Transverse colon (tissue), 4 donors: ENCODE measurements at regions not wholly inside any gene's neighbourhood (a gene's known extent, or its start where the extent isn't known, plus 50 kb on each side); places are given as distances from the start of the nearest gene placed in this dataset.

Source experiments
- DNase-seq: peaks from one replicate; pipeline ENCODE4 v3.0.0-alpha.2; 2019
- H3K27ac ChIP-seq, 4 donors: fragments of 200-600 bp; sonication (generic); 2 replicates each; pipeline ENCODE4 v1.5.1; 2016 to 2018; ENCODE audit warnings: inconsistent platforms in 4 of 4
- H3K27me3 ChIP-seq: fragments of 200-600 bp; sonication (generic); 2 replicates; pipeline ENCODE4 v1.5.1; 2017; ENCODE audit warnings: inconsistent platforms
- H3K36me3 ChIP-seq, 4 donors: fragments of 200-600 bp; sonication (generic); 2 replicates each; pipeline ENCODE4 v1.5.1; 2017 to 2019; ENCODE audit warnings: inconsistent platforms in 4 of 4
- H3K4me1 ChIP-seq, 4 donors: fragments of 200-600 bp; sonication (generic); 2 replicates each; pipeline ENCODE4 v1.5.1; 2017 to 2020; ENCODE audit warnings: inconsistent platforms in 4 of 4
- H3K4me3 ChIP-seq, 4 donors: fragments of 200-600 bp; sonication (generic); 1 replicate in 1 of 4; 2 replicates in 3 of 4; pipeline versions ENCODE4 v1.5.1 to v1.6.1; 2017 to 2019; ENCODE audit warnings: inconsistent platforms in 4 of 4
- H3K9me3 ChIP-seq, 2 donors: fragments of 200-600 bp; sonication (generic); 2 replicates each; pipeline ENCODE4 v1.5.1; 2017 to 2019; ENCODE audit warnings: inconsistent platforms in 2 of 2
- EP300 ChIP-seq: sonication (generic); formaldehyde crosslinking; IDR thresholded peaks from one replicate; pipeline ENCODE4 v1.6.1; 2017; ENCODE audit warnings: antibody characterized with exemption, low read depth
- POLR2A ChIP-seq: fragments of 450-650 bp; IDR thresholded peaks from one replicate; pipeline ENCODE4 v1.6.1; 2016; ENCODE audit warnings: antibody characterized with exemption, mild to moderate bottlenecking, moderate library complexity
- POLR2AphosphoS5 ChIP-seq, 3 donors: sonication (generic); formaldehyde crosslinking; IDR thresholded peaks; one replicate each; pipeline ENCODE4 v1.6.1; 2016; ENCODE audit warnings: antibody characterized with exemption in 3 of 3
- WGBS, 2 donors: methylation state at CpG; one replicate each; pipeline ENCODE4 v1.1.5; 2018; ENCODE audit warnings: low coverage in 1 of 2; 5-methylcytosine and 5-hydroxymethylcytosine counted together
- in situ Hi-C, 4 donors: fragments of 200-750 bp; cut with MboI; loops; one replicate each; pipeline versions ENCODE4 v1.15.0 to v1.15.1; 2017; ENCODE audit warnings: low sequenced_read_pairs in 3 of 4, low pct_ligation_motif_present in 1 of 4, low pct_unique_long_range_greater_than_20kb in 1 of 4
- intact Hi-C: fragments of 100-400 bp; cut with DNase I; formaldehyde crosslinking; loops from one replicate; pipeline ENCODE4 v1.15.1; 2023; ENCODE audit warnings: low total_unique reads
- TF ChIP-seq, protein P1 (sequence below), 5 experiments: fragments of 200-600 bp in 3 of 5; fragments of 450-650 bp in 2 of 5; sonication (generic) in 3 of 5; IDR thresholded peaks; 1 replicate in 2 of 5; 2 replicates in 3 of 5; pipeline ENCODE4 v1.5.1; 2016 to 2017; ENCODE audit warnings: antibody characterized with exemption in 5 of 5, inconsistent platforms in 3 of 5, mild to moderate bottlenecking in 2 of 5, moderate library complexity in 1 of 5

DNA sequence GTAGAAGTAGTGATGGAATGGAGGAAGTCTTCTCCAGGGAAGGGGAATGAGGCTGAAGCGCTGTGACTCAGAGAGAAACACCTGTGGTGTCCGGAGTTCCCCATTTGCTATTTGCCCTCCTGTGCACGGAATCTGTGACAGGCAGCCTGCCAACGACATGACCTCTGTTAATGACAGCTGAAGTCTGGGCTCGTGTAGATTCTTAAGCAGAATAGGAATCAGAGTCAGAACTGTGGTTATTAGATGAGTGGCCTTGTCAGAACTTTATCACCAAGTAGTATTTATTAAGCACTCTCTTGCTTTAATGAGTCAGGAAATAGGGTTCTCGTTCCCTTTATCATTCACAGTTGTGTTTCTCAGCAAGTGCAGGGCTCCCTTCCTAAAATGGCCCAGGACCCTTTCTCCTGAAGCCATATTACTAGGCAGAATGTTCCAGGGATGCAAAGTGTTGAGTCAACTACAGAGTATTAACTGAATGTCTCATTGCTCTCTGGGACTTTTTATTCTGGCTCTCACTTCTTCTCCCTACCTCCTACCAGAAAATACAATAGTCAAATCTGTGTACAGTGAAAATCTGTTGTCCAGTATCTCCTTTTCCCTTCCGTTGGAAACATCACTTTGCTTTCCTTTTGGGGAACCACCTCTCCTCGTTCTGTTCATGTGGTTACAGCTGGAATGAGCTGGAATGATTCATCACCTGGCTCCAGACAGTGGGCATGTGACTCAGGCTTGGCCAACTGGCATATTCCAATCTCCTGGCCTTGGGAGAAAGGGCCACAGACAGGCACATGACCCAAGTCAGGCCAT lies 77.8 kb upstream of the MAX start:
- no peaks in the 10 kb centered on the region for H3K27me3 ChIP-seq
- WGBS, 2 donors, result 25 to 46% methylated on average over 4 to 8 of the region's 8 CpGs
- no peaks in the 10 kb centered on the region for H3K36me3 ChIP-seq
- peak; percentile 42 for DNase-seq
- no peak overlapping the region for H3K27ac ChIP-seq
- peaks cover 0 to 8% of the 10 kb centered on the region in 2 donors for H3K9me3 ChIP-seq
- intact Hi-C loops (no loop called here), in situ Hi-C loops (no loop called here)
- TF ChIP-seq POLR2A (no peak), EP300 (no peak), POLR2AphosphoS5 (IDR thresholded peaks at IDR 0.05) (no peak)
- TF ChIP-seq, protein P1, sequence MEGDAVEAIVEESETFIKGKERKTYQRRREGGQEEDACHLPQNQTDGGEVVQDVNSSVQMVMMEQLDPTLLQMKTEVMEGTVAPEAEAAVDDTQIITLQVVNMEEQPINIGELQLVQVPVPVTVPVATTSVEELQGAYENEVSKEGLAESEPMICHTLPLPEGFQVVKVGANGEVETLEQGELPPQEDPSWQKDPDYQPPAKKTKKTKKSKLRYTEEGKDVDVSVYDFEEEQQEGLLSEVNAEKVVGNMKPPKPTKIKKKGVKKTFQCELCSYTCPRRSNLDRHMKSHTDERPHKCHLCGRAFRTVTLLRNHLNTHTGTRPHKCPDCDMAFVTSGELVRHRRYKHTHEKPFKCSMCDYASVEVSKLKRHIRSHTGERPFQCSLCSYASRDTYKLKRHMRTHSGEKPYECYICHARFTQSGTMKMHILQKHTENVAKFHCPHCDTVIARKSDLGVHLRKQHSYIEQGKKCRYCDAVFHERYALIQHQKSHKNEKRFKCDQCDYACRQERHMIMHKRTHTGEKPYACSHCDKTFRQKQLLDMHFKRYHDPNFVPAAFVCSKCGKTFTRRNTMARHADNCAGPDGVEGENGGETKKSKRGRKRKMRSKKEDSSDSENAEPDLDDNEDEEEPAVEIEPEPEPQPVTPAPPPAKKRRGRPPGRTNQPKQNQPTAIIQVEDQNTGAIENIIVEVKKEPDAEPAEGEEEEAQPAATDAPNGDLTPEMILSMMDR (IDR thresholded peaks at IDR 0.05), result no peak
- H3K4me1 ChIP-seq, result peaks cover 0 to 3% (median 1%) of the 10 kb centered on the region in 4 donors
- no peak overlapping the region for H3K4me3 ChIP-seq

DNA sequence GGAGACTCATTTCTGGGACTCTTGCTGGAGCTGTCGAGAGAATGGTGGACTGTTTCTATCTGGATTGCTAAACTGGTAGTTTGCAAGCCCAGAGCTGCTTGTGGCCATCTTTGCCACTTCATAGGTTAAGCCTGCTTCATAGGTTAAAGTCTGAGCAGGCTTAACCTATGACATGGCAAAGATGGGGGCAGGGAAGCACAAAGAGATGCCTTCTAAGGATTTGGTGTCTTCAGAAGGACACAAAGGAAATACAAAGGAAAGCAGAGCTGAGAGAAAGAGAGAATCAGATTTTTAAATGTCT lies 78.4 kb upstream of the MAX start:
- TF ChIP-seq EP300, result no peak
- TF ChIP-seq POLR2AphosphoS5 (IDR thresholded peaks at IDR 0.05), result no peak
- TF ChIP-seq, protein P1 (IDR thresholded peaks at IDR 0.05), result no peak
- TF ChIP-seq POLR2A, result no peak
- Histone ChIP-seq H3K27me3 (no peaks in the 10 kb centered on the region), H3K9me3 (peaks cover 0 to 8% of the 10 kb centered on the region in 2 donors), H3K27ac (no peak overlapping the region), H3K4me1 (peaks cover 0 to 3% (median 1%) of the 10 kb centered on the region in 4 donors), H3K4me3 (no peak overlapping the region), H3K36me3 (no peaks in the 10 kb centered on the region)
- 87 to 100% methylated on average over 1 of the region's 1 CpG for WGBS, 2 donors
- DNase-seq, result no peak
- intact Hi-C loops, result no loop called here
- in situ Hi-C loops, result no loop called here

DNA sequence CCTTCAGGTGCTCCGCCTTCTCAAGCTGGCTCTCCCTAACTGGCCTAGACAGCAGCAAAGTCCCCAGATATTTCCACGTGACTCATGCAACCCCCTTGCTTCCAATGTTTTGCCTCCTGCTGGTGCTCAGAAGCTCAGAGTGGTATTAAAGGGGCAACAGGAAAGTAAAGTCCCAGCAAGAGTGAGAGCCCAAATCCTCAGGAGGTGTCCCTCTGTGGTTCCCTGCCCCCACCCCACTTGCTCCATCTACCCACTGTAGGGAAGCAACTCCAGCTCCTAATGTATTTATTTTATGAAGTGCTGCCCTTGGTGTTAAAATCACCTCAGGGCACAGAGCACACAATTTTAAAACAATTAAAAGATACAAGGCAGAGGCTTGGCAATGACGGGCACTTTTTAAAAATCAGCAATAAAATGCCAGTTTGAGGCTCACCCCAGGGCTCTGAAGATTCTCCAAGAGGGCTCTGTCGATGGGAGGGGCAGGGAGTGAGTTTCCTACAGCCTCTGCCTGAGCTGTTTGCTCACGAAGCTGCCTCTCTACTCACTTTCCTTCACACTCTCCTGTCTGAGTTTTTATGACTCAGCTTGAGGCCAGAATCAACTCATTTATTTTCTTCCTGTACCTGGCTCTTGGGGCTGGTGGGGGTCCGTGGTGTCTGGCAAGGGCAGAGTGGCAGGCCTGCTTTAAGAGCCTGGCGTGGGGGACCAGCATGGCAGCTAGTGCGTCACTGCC lies 81.9 kb upstream of the MAX start:
- Histone ChIP-seq H3K27ac (no peak overlapping the region), H3K4me1 (peaks cover 0 to 3% (median 1%) of the 10 kb centered on the region in 4 donors), H3K27me3 (no peaks in the 10 kb centered on the region), H3K4me3 (no peak overlapping the region), H3K9me3 (peaks cover 0 to 8% of the 10 kb centered on the region in 2 donors), H3K36me3 (no peaks in the 10 kb centered on the region)
- intact Hi-C loops, result no loop called here
- no peak for DNase-seq
- TF ChIP-seq, protein P1 (IDR thresholded peaks at IDR 0.05), result no peak
- no peak for TF ChIP-seq EP300
- no peak for TF ChIP-seq POLR2A
- no peak for TF ChIP-seq POLR2AphosphoS5 (IDR thresholded peaks at IDR 0.05)
- in situ Hi-C loops, result no loop called here
- 47 to 53% methylated on average over 3 to 8 of the region's 8 CpGs for WGBS, 2 donors

DNA sequence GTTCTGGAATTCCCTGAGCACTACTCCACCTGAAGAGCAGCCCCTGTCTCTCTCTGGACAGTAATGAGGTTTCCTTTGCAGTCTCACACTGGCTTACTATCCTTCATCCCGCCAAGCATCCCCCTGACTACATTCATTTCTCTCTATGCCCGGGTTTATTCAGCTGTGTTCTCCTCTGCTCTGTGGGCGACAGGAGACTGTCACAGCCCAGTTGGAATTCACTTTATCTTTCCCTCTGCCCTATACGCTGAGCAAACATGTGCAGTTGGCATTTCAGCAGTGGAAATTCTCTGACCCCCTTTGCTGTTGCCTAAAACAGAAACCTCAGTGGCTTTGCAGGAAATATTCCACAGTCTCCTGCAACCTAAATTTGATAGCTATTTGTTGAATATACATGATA lies 83.5 kb upstream of the MAX start:
- TF ChIP-seq POLR2AphosphoS5 (IDR thresholded peaks at IDR 0.05), result no peak
- no peak for TF ChIP-seq POLR2A
- TF ChIP-seq EP300, result no peak
- TF ChIP-seq, protein P1 (IDR thresholded peaks at IDR 0.05), result no peak
- H3K27me3 ChIP-seq, result no peaks in the 10 kb centered on the region
- WGBS, 2 donors, result 80 to 100% methylated on average over 1 to 4 of the region's 4 CpGs

More for the DNA sequence above, 83.5 kb upstream of the MAX start:
- intact Hi-C loops, result no loop called here
- H3K27ac ChIP-seq, result no peak overlapping the region
- in situ Hi-C loops, result no loop called here
- H3K9me3 ChIP-seq, result peaks cover 0 to 8% of the 10 kb centered on the region in 2 donors
- peaks cover 0 to 3% (median 1%) of the 10 kb centered on the region in 4 donors for H3K4me1 ChIP-seq
- no peaks in the 10 kb centered on the region for H3K36me3 ChIP-seq
- no peak overlapping the region for H3K4me3 ChIP-seq
- no peak for DNase-seq
